OCI-LY1 (cell line): ENCODE measurements at regions not wholly inside any gene's neighbourhood (a gene's known extent, or its start where the extent isn't known, plus 50 kb on each side); places are given as distances from the start of the nearest gene placed in this dataset.

Experiments
- EZH2 ChIP-seq: fragments of 200-600 bp; sonication (generic), shearing (Covaris generic); IDR thresholded peaks from 2 replicates; pipeline ENCODE4 v1.8.0; 2017; ENCODE audit warnings: borderline replicate concordance, mixed run types, mild to moderate bottlenecking, antibody characterized with exemption, low read length, moderate library complexity, mixed read lengths
- TF ChIP-seq, protein P1 (sequence below): fragments of 200-600 bp; sonication (generic), shearing (Covaris generic); IDR thresholded peaks from 2 replicates; pipeline ENCODE4 v1.5.1; 2017; ENCODE audit warnings: mild to moderate bottlenecking, antibody characterized with exemption, low read length, moderate library complexity, mixed read lengths

DNA sequence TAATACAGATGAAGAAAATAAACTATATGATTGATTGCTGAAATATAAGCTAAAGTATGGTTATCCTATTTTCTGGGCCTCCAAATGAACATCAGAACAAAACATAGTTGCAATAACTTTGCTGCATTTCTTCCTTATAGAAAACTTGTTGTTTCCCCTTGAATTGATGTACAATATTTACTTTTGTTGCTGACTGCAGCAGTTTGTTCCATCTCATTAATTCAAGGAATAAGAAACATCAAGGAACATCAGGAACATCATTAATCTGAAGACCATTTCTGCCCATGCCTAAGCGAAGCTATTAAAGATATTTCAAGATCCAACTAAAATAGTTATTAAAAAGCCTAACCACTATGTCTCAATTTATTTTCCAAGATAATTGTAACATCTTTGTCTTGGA is 363.6 kb upstream of the EDIL3 start:
- TF ChIP-seq, protein P1, sequence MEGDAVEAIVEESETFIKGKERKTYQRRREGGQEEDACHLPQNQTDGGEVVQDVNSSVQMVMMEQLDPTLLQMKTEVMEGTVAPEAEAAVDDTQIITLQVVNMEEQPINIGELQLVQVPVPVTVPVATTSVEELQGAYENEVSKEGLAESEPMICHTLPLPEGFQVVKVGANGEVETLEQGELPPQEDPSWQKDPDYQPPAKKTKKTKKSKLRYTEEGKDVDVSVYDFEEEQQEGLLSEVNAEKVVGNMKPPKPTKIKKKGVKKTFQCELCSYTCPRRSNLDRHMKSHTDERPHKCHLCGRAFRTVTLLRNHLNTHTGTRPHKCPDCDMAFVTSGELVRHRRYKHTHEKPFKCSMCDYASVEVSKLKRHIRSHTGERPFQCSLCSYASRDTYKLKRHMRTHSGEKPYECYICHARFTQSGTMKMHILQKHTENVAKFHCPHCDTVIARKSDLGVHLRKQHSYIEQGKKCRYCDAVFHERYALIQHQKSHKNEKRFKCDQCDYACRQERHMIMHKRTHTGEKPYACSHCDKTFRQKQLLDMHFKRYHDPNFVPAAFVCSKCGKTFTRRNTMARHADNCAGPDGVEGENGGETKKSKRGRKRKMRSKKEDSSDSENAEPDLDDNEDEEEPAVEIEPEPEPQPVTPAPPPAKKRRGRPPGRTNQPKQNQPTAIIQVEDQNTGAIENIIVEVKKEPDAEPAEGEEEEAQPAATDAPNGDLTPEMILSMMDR, result no peak
- TF ChIP-seq EZH2, result no peak
